GM23338 (cell line): ENCODE measurements at regions not wholly inside any gene's neighbourhood (a gene's known extent, or its start where the extent isn't known, plus 50 kb on each side); places are given as distances from the start of the nearest gene placed in this dataset.

Experiments used
- CREB1 ChIP-seq: fragments of 250-450 bp; sonication (Bioruptor Pico); IDR thresholded peaks from 2 replicates; pipeline ENCODE4 v1.5.0; 2020; ENCODE audit warnings: low read depth, mild to moderate bottlenecking, moderate library complexity
- EZH2 ChIP-seq: fragments of 200-600 bp; sonication (generic); IDR thresholded peaks from one replicate; pipeline ENCODE4 v1.8.0; 2017; ENCODE audit warnings: antibody characterized with exemption, mild to moderate bottlenecking, low read depth; ENCODE audit not compliant: unreplicated experiment
- EZH2phosphoT487 ChIP-seq: fragments of 200-600 bp; sonication (generic); IDR thresholded peaks from one replicate; pipeline ENCODE4 v1.8.1; 2018; ENCODE audit warnings: antibody characterized with exemption; ENCODE audit not compliant: unreplicated experiment
- JUNB ChIP-seq: IDR thresholded peaks from one replicate; pipeline ENCODE4 v1.6.1; 2016; ENCODE audit warnings: antibody characterized with exemption; ENCODE audit not compliant: unreplicated experiment
- NANOG ChIP-seq: IDR thresholded peaks from 2 replicates; pipeline ENCODE4 v1.6.1; 2016; ENCODE audit warnings: antibody characterized with exemption, borderline replicate concordance
- POLR2AphosphoS5 ChIP-seq: IDR thresholded peaks from 2 replicates; pipeline ENCODE4 v1.6.1; 2016; ENCODE audit warnings: antibody characterized with exemption, low read depth
- REST ChIP-seq: IDR thresholded peaks from one replicate; pipeline ENCODE4 v1.6.1; 2018; ENCODE audit warnings: antibody characterized with exemption; ENCODE audit not compliant: unreplicated experiment
- STAT1 ChIP-seq: IDR thresholded peaks from one replicate; pipeline ENCODE4 v1.6.1; 2016; ENCODE audit warnings: antibody characterized with exemption; ENCODE audit not compliant: unreplicated experiment
- ZNF114 ChIP-seq: fragments of 250-450 bp; sonication (Bioruptor Pico); IDR thresholded peaks from 2 replicates; pipeline ENCODE4 v1.5.0; 2020; ENCODE audit warnings: mild to moderate bottlenecking, moderate library complexity
- ZNF331 ChIP-seq: fragments of 250-450 bp; sonication (Bioruptor Pico); IDR thresholded peaks from 2 replicates; pipeline ENCODE4 v1.5.0; 2020; ENCODE audit warnings: low read depth, mild to moderate bottlenecking, moderate library complexity
- TF ChIP-seq, protein P1 (sequence below), 2 experiments: fragments of 200-600 bp in 1 of 2; sonication (generic) in 1 of 2; conservative IDR thresholded peaks; 2 replicates each; pipeline versions ENCODE4 v1.5.1 to v1.6.1; 2016 to 2017; ENCODE audit warnings: antibody characterized with exemption in 2 of 2, low read depth in 2 of 2, mild to moderate bottlenecking in 2 of 2, moderate library complexity in 1 of 2
- TF ChIP-seq, protein P2 (sequence below): IDR thresholded peaks from 2 replicates; pipeline ENCODE4 v1.6.1; 2016; ENCODE audit warnings: antibody characterized with exemption
- TF ChIP-seq, protein P3 (sequence below): fragments of 250-450 bp; sonication (Bioruptor Pico); IDR thresholded peaks from 2 replicates; pipeline ENCODE4 v1.5.0; 2020; ENCODE audit warnings: mild to moderate bottlenecking, moderate library complexity

- TF ChIP-seq, protein P1, sequence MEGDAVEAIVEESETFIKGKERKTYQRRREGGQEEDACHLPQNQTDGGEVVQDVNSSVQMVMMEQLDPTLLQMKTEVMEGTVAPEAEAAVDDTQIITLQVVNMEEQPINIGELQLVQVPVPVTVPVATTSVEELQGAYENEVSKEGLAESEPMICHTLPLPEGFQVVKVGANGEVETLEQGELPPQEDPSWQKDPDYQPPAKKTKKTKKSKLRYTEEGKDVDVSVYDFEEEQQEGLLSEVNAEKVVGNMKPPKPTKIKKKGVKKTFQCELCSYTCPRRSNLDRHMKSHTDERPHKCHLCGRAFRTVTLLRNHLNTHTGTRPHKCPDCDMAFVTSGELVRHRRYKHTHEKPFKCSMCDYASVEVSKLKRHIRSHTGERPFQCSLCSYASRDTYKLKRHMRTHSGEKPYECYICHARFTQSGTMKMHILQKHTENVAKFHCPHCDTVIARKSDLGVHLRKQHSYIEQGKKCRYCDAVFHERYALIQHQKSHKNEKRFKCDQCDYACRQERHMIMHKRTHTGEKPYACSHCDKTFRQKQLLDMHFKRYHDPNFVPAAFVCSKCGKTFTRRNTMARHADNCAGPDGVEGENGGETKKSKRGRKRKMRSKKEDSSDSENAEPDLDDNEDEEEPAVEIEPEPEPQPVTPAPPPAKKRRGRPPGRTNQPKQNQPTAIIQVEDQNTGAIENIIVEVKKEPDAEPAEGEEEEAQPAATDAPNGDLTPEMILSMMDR (conservative IDR thresholded peaks at IDR 0.05; ENCODE audit: low read depth in 2 of 2): no peak
- no peak for TF ChIP-seq STAT1
- no peak for TF ChIP-seq POLR2AphosphoS5
- TF ChIP-seq, protein P2, sequence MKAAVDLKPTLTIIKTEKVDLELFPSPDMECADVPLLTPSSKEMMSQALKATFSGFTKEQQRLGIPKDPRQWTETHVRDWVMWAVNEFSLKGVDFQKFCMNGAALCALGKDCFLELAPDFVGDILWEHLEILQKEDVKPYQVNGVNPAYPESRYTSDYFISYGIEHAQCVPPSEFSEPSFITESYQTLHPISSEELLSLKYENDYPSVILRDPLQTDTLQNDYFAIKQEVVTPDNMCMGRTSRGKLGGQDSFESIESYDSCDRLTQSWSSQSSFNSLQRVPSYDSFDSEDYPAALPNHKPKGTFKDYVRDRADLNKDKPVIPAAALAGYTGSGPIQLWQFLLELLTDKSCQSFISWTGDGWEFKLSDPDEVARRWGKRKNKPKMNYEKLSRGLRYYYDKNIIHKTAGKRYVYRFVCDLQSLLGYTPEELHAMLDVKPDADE: no peak
- no peak for TF ChIP-seq EZH2
- no peak for TF ChIP-seq ZNF114 (CRISPR knock-in tag)
- no peak for TF ChIP-seq EZH2phosphoT487
- TF ChIP-seq REST: no peak
- TF ChIP-seq NANOG: no peak
- TF ChIP-seq CREB1 (CRISPR knock-in tag): no peak
- TF ChIP-seq, protein P3, sequence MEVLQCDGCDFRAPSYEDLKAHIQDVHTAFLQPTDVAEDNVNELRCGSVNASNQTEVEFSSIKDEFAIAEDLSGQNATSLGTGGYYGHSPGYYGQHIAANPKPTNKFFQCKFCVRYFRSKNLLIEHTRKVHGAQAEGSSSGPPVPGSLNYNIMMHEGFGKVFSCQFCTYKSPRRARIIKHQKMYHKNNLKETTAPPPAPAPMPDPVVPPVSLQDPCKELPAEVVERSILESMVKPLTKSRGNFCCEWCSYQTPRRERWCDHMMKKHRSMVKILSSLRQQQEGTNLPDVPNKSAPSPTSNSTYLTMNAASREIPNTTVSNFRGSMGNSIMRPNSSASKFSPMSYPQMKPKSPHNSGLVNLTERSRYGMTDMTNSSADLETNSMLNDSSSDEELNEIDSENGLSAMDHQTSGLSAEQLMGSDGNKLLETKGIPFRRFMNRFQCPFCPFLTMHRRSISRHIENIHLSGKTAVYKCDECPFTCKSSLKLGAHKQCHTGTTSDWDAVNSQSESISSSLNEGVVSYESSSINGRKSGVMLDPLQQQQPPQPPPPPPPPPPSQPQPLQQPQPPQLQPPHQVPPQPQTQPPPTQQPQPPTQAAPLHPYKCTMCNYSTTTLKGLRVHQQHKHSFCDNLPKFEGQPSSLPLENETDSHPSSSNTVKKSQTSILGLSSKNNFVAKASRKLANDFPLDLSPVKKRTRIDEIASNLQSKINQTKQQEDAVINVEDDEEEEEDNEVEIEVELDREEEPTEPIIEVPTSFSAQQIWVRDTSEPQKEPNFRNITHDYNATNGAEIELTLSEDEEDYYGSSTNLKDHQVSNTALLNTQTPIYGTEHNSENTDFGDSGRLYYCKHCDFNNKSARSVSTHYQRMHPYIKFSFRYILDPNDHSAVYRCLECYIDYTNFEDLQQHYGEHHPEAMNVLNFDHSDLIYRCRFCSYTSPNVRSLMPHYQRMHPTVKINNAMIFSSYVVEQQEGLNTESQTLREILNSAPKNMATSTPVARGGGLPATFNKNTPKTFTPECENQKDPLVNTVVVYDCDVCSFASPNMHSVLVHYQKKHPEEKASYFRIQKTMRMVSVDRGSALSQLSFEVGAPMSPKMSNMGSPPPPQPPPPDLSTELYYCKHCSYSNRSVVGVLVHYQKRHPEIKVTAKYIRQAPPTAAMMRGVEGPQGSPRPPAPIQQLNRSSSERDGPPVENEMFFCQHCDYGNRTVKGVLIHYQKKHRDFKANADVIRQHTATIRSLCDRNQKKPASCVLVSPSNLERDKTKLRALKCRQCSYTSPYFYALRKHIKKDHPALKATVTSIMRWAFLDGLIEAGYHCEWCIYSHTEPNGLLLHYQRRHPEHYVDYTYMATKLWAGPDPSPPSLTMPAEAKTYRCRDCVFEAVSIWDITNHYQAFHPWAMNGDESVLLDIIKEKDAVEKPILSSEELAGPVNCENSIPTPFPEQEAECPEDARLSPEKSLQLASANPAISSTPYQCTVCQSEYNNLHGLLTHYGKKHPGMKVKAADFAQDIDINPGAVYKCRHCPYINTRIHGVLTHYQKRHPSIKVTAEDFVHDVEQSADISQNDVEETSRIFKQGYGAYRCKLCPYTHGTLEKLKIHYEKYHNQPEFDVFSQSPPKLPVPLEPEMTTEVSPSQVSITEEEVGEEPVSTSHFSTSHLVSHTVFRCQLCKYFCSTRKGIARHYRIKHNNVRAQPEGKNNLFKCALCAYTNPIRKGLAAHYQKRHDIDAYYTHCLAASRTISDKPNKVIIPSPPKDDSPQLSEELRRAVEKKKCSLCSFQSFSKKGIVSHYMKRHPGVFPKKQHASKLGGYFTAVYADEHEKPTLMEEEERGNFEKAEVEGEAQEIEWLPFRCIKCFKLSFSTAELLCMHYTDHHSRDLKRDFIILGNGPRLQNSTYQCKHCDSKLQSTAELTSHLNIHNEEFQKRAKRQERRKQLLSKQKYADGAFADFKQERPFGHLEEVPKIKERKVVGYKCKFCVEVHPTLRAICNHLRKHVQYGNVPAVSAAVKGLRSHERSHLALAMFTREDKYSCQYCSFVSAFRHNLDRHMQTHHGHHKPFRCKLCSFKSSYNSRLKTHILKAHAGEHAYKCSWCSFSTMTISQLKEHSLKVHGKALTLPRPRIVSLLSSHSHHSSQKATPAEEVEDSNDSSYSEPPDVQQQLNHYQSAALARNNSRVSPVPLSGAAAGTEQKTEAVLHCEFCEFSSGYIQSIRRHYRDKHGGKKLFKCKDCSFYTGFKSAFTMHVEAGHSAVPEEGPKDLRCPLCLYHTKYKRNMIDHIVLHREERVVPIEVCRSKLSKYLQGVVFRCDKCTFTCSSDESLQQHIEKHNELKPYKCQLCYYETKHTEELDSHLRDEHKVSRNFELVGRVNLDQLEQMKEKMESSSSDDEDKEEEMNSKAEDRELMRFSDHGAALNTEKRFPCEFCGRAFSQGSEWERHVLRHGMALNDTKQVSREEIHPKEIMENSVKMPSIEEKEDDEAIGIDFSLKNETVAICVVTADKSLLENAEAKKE (CRISPR knock-in tag): no peak
- no peak for TF ChIP-seq JUNB
- no peak for TF ChIP-seq ZNF331 (CRISPR knock-in tag)
Observed at GRCh38 chr2:186108470-186108869, 369.9 kb downstream of the FSIP2 start.
